Keratinocyte (primary cell): ENCODE measurements at regions not wholly inside any gene's neighbourhood (a gene's known extent, or its start where the extent isn't known, plus 50 kb on each side); places are given as distances from the start of the nearest gene placed in this dataset.

Experiments
- DNase-seq: peaks from one replicate; pipeline ENCODE4 v3.0.0-alpha.2; 2011; ENCODE audit warnings: low read depth, missing footprints, low spot score
- FAIRE-seq: peaks from 2 replicates; lab custom pipeline; 2011; peaks lifted over from hg19 to GRCh38; lab: Jason Lieb, UNC
- H2AFZ ChIP-seq: 2 replicates; pipeline ENCODE4 v1.6.0; 2012; ENCODE audit warnings: low read length, control low read depth, inconsistent platforms; ENCODE audit not compliant: control insufficient read depth
- H3K27ac ChIP-seq: 2 replicates; pipeline ENCODE4 v1.5.1; 2011; ENCODE audit warnings: low read length; ENCODE audit not compliant: control insufficient read depth, insufficient read depth
- H3K27me3 ChIP-seq: 3 replicates; pipeline ENCODE4 v1.6.0; 2011; ENCODE audit warnings: low read length; ENCODE audit not compliant: control insufficient read depth, insufficient read depth; ENCODE audit errors: extremely low read depth
- H3K36me3 ChIP-seq, 2 experiments: 2 replicates in 1 of 2; 3 replicates in 1 of 2; pipeline ENCODE4 v1.5.1; 2011; ENCODE audit warnings: low read length in 2 of 2, mild to moderate bottlenecking in 1 of 2; ENCODE audit not compliant: control insufficient read depth in 2 of 2, insufficient read depth in 2 of 2; ENCODE audit errors: extremely low read depth in 1 of 2
- H3K4me1 ChIP-seq: 3 replicates; pipeline ENCODE4 v1.5.1; 2011; ENCODE audit warnings: low read length; ENCODE audit not compliant: control insufficient read depth, insufficient read depth; ENCODE audit errors: extremely low read depth
- H3K4me2 ChIP-seq: 3 replicates; pipeline ENCODE4 v1.6.0; 2011; ENCODE audit warnings: low read depth, low read length; ENCODE audit not compliant: control insufficient read depth, insufficient read depth; ENCODE audit errors: extremely low read depth
- H3K4me3 ChIP-seq, 3 experiments: fragments of 200-600 bp in 1 of 3; sonication (generic) in 1 of 3; 2 replicates in 2 of 3; 3 replicates in 1 of 3; pipeline ENCODE4 v1.5.1; 2011 to 2016; ENCODE audit warnings: low read length in 3 of 3, mild to moderate bottlenecking in 3 of 3, control low read depth in 2 of 3, inconsistent platforms in 1 of 3, low read depth in 1 of 3, mixed read lengths in 1 of 3, mixed run types in 1 of 3, moderate library complexity in 1 of 3; ENCODE audit not compliant: control insufficient read depth in 2 of 3, insufficient read depth in 2 of 3; ENCODE audit errors: extremely low read depth in 1 of 3
- H3K79me2 ChIP-seq: 2 replicates; pipeline ENCODE4 v1.6.0; 2012; ENCODE audit warnings: low read length; ENCODE audit not compliant: control insufficient read depth, insufficient read depth
- H3K9ac ChIP-seq: 3 replicates; pipeline ENCODE4 v1.6.0; 2011; ENCODE audit warnings: low read length; ENCODE audit not compliant: control insufficient read depth, insufficient read depth; ENCODE audit errors: extremely low read depth
- H3K9me1 ChIP-seq: 3 replicates; pipeline ENCODE4 v1.6.0; 2011; ENCODE audit warnings: low read length; ENCODE audit not compliant: control insufficient read depth, insufficient read depth; ENCODE audit errors: extremely low read depth
- H3K9me3 ChIP-seq: 2 replicates; pipeline ENCODE4 v1.5.1; 2012; ENCODE audit warnings: low read depth, low read length; ENCODE audit not compliant: control insufficient read depth
- H4K20me1 ChIP-seq: 3 replicates; pipeline ENCODE4 v1.6.0; 2011; ENCODE audit warnings: low read length; ENCODE audit not compliant: control insufficient read depth, insufficient read depth; ENCODE audit errors: extremely low read depth
- EZH2 ChIP-seq: IDR thresholded peaks from one replicate; pipeline ENCODE4 v1.6.1; 2012; ENCODE audit warnings: inconsistent platforms, mild to moderate bottlenecking, low read length, moderate library complexity
- dilution Hi-C: fragments of 300-500 bp; cut with MboI; formaldehyde crosslinking; loops from one replicate; pipeline ENCODE4 v1.7.0; 2020; ENCODE audit warnings: low sequenced_read_pairs; ENCODE audit not compliant: extremely low pct_ligation_motif_present
- TF ChIP-seq, protein P1 (sequence below), 3 experiments: IDR thresholded peaks in 1 of 3; conservative IDR thresholded peaks in 1 of 3; optimal IDR thresholded peaks in 1 of 3; 2 replicates in 2 of 3; 3 replicates in 1 of 3; pipeline versions ENCODE3 to v1.5.1; 2011; ENCODE audit warnings: low read length in 3 of 3, mild to moderate bottlenecking in 3 of 3, moderate library complexity in 2 of 3, control low read depth in 1 of 3, inconsistent platforms in 1 of 3; ENCODE audit not compliant: insufficient read depth in 2 of 3; ENCODE audit errors: extremely low read depth in 1 of 3

DNA sequence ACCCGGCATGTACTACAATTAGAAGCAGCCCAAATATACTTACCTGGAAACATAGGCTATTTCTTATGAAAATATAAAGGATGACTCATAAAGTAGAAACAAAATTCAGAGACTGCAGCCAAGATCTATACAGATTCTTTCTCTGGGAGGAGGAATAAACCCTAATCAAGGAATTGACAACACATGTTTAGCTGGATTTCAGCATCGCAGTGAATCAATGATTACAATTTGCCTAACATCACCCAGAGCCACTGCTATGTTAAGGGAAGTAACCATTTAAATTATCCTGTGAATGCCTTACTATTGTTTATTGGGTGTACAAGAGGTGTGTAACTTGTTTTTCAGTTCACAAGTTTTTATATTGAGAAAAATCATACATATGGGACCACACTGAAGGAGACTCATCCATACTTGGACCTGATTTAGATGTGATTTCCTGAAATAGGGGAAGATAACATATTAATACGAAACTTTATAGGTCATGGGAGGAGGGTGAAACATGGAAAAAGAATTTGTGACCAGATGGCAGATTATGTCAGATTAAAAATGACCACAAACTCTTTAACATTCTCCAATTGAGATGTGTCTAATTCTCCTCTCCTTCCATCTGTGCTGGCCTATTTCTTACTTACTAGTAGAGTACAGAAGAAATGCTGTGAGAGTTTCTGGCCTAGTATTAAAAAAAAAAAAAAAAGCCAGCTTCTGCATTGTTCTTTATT lies 1168.4 kb downstream of the SLITRK1 start:
- FAIRE-seq = no peak
- no peaks in the 10 kb centered on the region for H4K20me1 ChIP-seq
- H3K4me3 ChIP-seq = no peak overlapping the region
- no peaks in the 10 kb centered on the region for H3K9me1 ChIP-seq
- H3K27me3 ChIP-seq = no peaks in the 10 kb centered on the region
- no peak overlapping the region for H3K4me2 ChIP-seq
- H3K9me3 ChIP-seq = no peaks in the 10 kb centered on the region
- no peak for TF ChIP-seq EZH2
- TF ChIP-seq, protein P1, sequence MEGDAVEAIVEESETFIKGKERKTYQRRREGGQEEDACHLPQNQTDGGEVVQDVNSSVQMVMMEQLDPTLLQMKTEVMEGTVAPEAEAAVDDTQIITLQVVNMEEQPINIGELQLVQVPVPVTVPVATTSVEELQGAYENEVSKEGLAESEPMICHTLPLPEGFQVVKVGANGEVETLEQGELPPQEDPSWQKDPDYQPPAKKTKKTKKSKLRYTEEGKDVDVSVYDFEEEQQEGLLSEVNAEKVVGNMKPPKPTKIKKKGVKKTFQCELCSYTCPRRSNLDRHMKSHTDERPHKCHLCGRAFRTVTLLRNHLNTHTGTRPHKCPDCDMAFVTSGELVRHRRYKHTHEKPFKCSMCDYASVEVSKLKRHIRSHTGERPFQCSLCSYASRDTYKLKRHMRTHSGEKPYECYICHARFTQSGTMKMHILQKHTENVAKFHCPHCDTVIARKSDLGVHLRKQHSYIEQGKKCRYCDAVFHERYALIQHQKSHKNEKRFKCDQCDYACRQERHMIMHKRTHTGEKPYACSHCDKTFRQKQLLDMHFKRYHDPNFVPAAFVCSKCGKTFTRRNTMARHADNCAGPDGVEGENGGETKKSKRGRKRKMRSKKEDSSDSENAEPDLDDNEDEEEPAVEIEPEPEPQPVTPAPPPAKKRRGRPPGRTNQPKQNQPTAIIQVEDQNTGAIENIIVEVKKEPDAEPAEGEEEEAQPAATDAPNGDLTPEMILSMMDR (optimal IDR thresholded peaks at IDR 0.05 in 1 of 3, IDR thresholded peaks at IDR 0.05 in 1 of 3, conservative IDR thresholded peaks at IDR 0.05 in 1 of 3; ENCODE audit: extremely low read depth in 1 of 3, insufficient read depth in 2 of 3, low read length in 3 of 3) = no peak
- DNase-seq = no peak
- no peaks in the 10 kb centered on the region for H3K79me2 ChIP-seq
- H3K27ac ChIP-seq = no peak overlapping the region
- no peaks in the 10 kb centered on the region for H3K4me1 ChIP-seq
- no peak overlapping the region for H3K9ac ChIP-seq
- H3K36me3 ChIP-seq = no peaks in the 10 kb centered on the region
- no peak overlapping the region for H2AFZ ChIP-seq
- dilution Hi-C loops = no loop called here

DNA sequence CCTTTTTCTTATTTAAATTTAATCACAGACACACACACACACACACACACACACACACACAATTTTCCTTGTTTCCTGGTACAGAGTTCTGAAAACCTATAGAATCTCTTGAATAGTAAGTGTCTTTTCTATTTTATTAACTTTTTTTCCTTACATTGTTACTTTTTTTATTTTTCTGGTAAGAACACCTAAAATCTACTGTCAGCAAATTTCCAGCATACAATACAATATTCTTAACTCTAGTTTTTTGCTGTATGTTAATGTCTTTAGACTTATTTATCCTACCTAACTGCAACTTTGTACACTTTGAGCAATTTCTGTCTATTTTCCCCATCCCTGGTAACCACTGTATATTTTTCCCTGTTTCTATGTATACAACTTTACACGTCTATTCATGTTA lies 1179.8 kb downstream of the SLITRK1 start:
- TF ChIP-seq EZH2 = no peak
- TF ChIP-seq, protein P1 (optimal IDR thresholded peaks at IDR 0.05 in 1 of 3, IDR thresholded peaks at IDR 0.05 in 1 of 3, conservative IDR thresholded peaks at IDR 0.05 in 1 of 3; ENCODE audit: extremely low read depth in 1 of 3, insufficient read depth in 2 of 3, low read length in 3 of 3) = no peak
- dilution Hi-C loops = no loop called here

More for the DNA sequence above, 1179.8 kb downstream of the SLITRK1 start:
- H3K4me1 ChIP-seq = no peaks in the 10 kb centered on the region
- H3K36me3 ChIP-seq = no peaks in the 10 kb centered on the region
- H3K4me3 ChIP-seq = no peak overlapping the region
- H3K9me1 ChIP-seq = no peaks in the 10 kb centered on the region
- no peaks in the 10 kb centered on the region for H4K20me1 ChIP-seq
- FAIRE-seq = no peak
- H3K27me3 ChIP-seq = no peaks in the 10 kb centered on the region
- H3K9me3 ChIP-seq = no peaks in the 10 kb centered on the region
- H3K27ac ChIP-seq = no peak overlapping the region
- no peak overlapping the region for H2AFZ ChIP-seq
- H3K4me2 ChIP-seq = no peak overlapping the region
- no peak overlapping the region for H3K9ac ChIP-seq
- no peak for DNase-seq
- H3K79me2 ChIP-seq = no peaks in the 10 kb centered on the region
